ENCODE measurements at regions not wholly inside any gene's neighbourhood (a gene's known extent, or its start where the extent isn't known, plus 50 kb on each side); places are given as distances from the start of the nearest gene placed in this dataset.

GRCh38 chr7:34382166-34382893, 275.7 kb upstream of the NPSR1 start:
- POLR2A ChIA-PET = no interaction called here
- Mint-ChIP-seq H3K36me3 (no peaks in the 10 kb centered on the region), H3K27me3 (no peaks in the 10 kb centered on the region), H3K9me3 (peaks cover 23% of the 10 kb centered on the region), H3K27ac (no peak overlapping the region), H3K4me1 (ENCODE audit: low read depth) (no peaks in the 10 kb centered on the region), H3K4me3 (no peak overlapping the region)
- intact Hi-C loops (cut with micrococcal nuclease) = no loop called here
- no peak for DNase-seq
- CTCF ChIA-PET = interaction anchor here (1.4 kb wide), 1 partner anchor 62 kb away, joined by 3 read pairs; no protein-coding TSS in a partner anchor

GRCh38 chr7:34385384-34385783, 272.6 kb upstream of the NPSR1 start:
- H3K4me1 Mint-ChIP-seq (ENCODE audit: low read depth) = no peaks in the 10 kb centered on the region
- H3K9me3 Mint-ChIP-seq = peaks cover 23% of the 10 kb centered on the region
- H3K36me3 Mint-ChIP-seq = no peaks in the 10 kb centered on the region
- DNase-seq = no peak
- POLR2A ChIA-PET = no interaction called here
- no peaks in the 10 kb centered on the region for H3K27me3 Mint-ChIP-seq
- H3K4me3 Mint-ChIP-seq = no peak overlapping the region
- no peak overlapping the region for H3K27ac Mint-ChIP-seq
- CTCF ChIA-PET = no interaction called here
- intact Hi-C loops (cut with micrococcal nuclease) = no loop called here

DNA sequence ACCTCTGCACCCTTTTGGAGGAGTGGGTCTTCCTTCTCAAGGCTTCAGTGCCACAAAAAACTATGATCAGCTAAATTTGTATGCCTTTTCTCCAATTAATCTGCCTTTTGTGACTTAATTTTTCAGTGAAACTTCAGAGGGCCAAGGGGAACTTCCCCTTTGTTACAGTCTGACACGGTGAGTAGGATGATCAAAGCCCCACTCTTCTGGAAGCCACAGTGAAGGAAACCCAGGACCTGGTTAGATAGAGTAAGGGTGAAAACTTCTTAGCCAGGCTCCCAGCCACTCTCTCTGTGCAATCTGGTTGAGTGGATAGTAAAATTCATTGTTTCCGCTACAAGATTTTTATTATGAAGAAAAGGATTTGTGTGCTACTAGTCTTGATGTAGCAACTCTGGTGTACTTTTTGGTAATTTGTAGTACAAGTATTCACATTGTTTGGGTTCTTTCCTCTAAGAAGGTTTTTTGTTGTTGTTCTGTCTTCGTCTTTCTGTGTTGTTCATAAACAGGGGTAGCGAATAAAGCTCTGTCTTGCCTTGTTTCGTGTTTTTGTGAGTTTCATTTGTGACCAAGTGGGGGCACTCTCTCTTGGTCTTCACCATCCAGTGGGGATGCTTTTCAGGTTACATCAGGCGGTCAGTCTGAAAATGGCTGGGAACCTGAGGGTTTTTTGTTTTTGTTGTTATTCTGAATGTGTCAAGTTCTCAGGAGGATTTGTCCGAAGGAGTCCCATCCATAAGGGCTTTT, 268.5 kb upstream of the NPSR1 start:
- H3K27me3 Mint-ChIP-seq = no peaks in the 10 kb centered on the region
- no peaks in the 10 kb centered on the region for H3K36me3 Mint-ChIP-seq
- POLR2A ChIA-PET = no interaction called here

GRCh38 chr7:34390103-34390502, 267.9 kb upstream of the NPSR1 start:
- POLR2A ChIA-PET = no interaction called here
- H3K4me3 Mint-ChIP-seq = no peak overlapping the region
- H3K9me3 Mint-ChIP-seq = no peaks in the 10 kb centered on the region
- H3K27me3 Mint-ChIP-seq = no peaks in the 10 kb centered on the region
- no peaks in the 10 kb centered on the region for H3K4me1 Mint-ChIP-seq (ENCODE audit: low read depth)
- CTCF ChIA-PET = no interaction called here
- intact Hi-C loops (cut with micrococcal nuclease) = no loop called here
- DNase-seq = no peak
- no peak overlapping the region for H3K27ac Mint-ChIP-seq
- no peaks in the 10 kb centered on the region for H3K36me3 Mint-ChIP-seq

More for the DNA sequence above, 268.5 kb upstream of the NPSR1 start:
- Mint-ChIP-seq H3K4me3 (no peak overlapping the region), H3K4me1 (ENCODE audit: low read depth) (no peaks in the 10 kb centered on the region), H3K27ac (no peak overlapping the region), H3K9me3 (no peaks in the 10 kb centered on the region)
- no peak for DNase-seq
- CTCF ChIA-PET = no interaction called here
- intact Hi-C loops (cut with micrococcal nuclease) = no loop called here

GRCh38 chr7:34392972-34393371, 265.0 kb upstream of the NPSR1 start:
- no peaks in the 10 kb centered on the region for H3K9me3 Mint-ChIP-seq
- no peak overlapping the region for H3K4me3 Mint-ChIP-seq
- H3K27ac Mint-ChIP-seq = no peak overlapping the region
- H3K36me3 Mint-ChIP-seq = no peaks in the 10 kb centered on the region
- no peak for DNase-seq
- ChIA-PET CTCF (no interaction called here), POLR2A (no interaction called here)
- no peaks in the 10 kb centered on the region for H3K4me1 Mint-ChIP-seq (ENCODE audit: low read depth)
- intact Hi-C loops (cut with micrococcal nuclease) = no loop called here
- no peaks in the 10 kb centered on the region for H3K27me3 Mint-ChIP-seq

DNA sequence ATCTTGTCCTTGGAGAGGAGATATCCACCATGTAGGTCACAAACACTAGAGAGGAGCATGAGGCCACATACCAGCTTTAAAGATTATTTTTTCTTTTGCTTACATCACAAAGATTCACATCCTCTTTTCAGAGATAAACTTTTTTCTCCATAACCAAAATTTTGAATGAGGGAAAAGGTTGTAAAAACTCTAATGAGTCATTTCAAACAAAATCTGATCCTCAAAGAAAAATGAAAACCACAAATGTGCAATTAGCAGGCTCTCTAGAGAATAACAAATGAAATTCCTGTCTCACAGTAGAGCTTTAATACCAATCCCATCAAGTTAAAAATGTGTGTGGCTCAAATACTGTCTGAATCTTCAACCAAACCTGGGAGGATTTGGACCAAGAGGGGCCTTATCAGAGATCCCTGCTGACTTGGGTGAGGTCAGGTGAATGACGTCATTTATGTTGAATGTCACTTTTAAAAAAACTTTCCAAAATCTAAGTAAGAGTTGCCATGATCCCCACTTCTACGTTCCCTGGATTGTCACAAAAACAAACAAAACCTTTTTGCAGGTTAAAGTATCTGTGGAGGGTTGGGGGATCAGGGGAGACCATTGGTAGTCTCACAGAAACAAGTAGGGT, 261.5 kb upstream of the NPSR1 start:
- ChIA-PET POLR2A (no interaction called here), CTCF (no interaction called here)
- Mint-ChIP-seq H3K36me3 (no peaks in the 10 kb centered on the region), H3K27me3 (no peaks in the 10 kb centered on the region), H3K27ac (no peak overlapping the region), H3K9me3 (no peaks in the 10 kb centered on the region), H3K4me1 (ENCODE audit: low read depth) (no peaks in the 10 kb centered on the region), H3K4me3 (no peak overlapping the region)
- intact Hi-C loops (cut with micrococcal nuclease) = no loop called here
- no peak for DNase-seq

- CTCF ChIA-PET = interaction anchor here (1.0 kb wide), 1 partner anchor 452 kb away, joined by 3 read pairs; no protein-coding TSS in a partner anchor
- DNase-seq = no peak
- Mint-ChIP-seq H3K27me3 (no peaks in the 10 kb centered on the region), H3K4me3 (no peak overlapping the region), H3K27ac (no peak overlapping the region), H3K9me3 (peaks cover 2% of the 10 kb centered on the region), H3K36me3 (no peaks in the 10 kb centered on the region), H3K4me1 (ENCODE audit: low read depth) (no peaks in the 10 kb centered on the region)
- intact Hi-C loops (cut with micrococcal nuclease) = no loop called here
- POLR2A ChIA-PET = no interaction called here
Observed at GRCh38 chr7:34401776-34402175, 256.2 kb upstream of the NPSR1 start.

GRCh38 chr7:34406848-34407530, 251.0 kb upstream of the NPSR1 start:
- CTCF ChIA-PET = no interaction called here
- peaks cover 2% of the 10 kb centered on the region for H3K9me3 Mint-ChIP-seq

DNA sequence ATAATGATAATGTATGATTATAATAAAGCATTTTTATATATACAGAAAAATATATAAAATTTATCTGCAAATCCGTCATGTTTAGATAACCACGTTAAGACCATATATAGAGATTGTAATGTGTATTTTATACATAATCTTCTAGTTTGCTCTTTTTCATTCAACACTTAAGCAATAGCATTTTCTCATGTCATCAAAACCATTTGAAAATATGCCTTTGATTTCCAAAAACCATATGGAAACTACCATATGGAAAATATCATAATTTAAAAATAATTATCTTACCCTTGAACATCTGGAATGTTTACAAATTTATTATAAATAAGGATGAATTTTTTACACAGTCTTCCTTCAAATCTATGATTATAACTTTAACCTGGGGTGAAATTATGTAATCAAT, 250.4 kb upstream of the NPSR1 start:
- ChIA-PET POLR2A (no interaction called here), CTCF (no interaction called here)
- intact Hi-C loops (cut with micrococcal nuclease) = no loop called here
- H3K27me3 Mint-ChIP-seq = no peaks in the 10 kb centered on the region
- H3K4me1 Mint-ChIP-seq (ENCODE audit: low read depth) = no peaks in the 10 kb centered on the region
- H3K36me3 Mint-ChIP-seq = no peaks in the 10 kb centered on the region
- peaks cover 2% of the 10 kb centered on the region for H3K9me3 Mint-ChIP-seq
- DNase-seq = no peak
- no peak overlapping the region for H3K27ac Mint-ChIP-seq
- H3K4me3 Mint-ChIP-seq = no peak overlapping the region

More at GRCh38 chr7:34406848-34407530, 251.0 kb upstream of the NPSR1 start:
- Mint-ChIP-seq H3K27ac (no peak overlapping the region), H3K4me3 (no peak overlapping the region), H3K36me3 (no peaks in the 10 kb centered on the region), H3K4me1 (ENCODE audit: low read depth) (no peaks in the 10 kb centered on the region), H3K27me3 (no peaks in the 10 kb centered on the region)
- POLR2A ChIA-PET = no interaction called here
- DNase-seq = no peak
- intact Hi-C loops (cut with micrococcal nuclease) = no loop called here

GRCh38 chr7:34417781-34418180, 240.2 kb upstream of the NPSR1 start:
- Mint-ChIP-seq H3K36me3 (no peaks in the 10 kb centered on the region), H3K27ac (no peak overlapping the region), H3K4me1 (ENCODE audit: low read depth) (no peaks in the 10 kb centered on the region), H3K4me3 (no peak overlapping the region), H3K9me3 (no peaks in the 10 kb centered on the region), H3K27me3 (no peaks in the 10 kb centered on the region)
- ChIA-PET CTCF (no interaction called here), POLR2A (no interaction called here)
- intact Hi-C loops (cut with micrococcal nuclease) = no loop called here
- DNase-seq = no peak

DNA sequence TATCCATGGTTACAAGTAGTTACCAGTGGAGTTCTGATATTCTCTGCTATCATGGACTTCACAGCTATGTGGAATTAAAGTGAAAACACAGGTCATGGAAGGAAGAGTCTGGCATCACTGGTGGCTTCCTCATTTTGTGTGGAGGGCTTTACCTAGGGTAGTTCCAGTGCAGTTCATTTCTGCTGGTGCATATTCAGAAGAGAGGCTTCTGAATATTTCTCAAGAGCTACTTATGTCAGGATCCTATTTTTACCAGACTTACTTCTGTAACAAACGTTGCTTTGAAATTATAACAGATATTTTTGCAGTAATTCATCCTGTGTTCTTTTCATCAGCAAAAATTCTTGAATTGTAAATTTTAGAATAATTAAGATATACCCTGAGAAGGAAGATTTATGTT, 236.5 kb upstream of the NPSR1 start:
- H3K4me1 Mint-ChIP-seq (ENCODE audit: low read depth) = no peaks in the 10 kb centered on the region
- H3K4me3 Mint-ChIP-seq = no peak overlapping the region
- no peak for DNase-seq
- intact Hi-C loops (cut with micrococcal nuclease) = no loop called here
- no peaks in the 10 kb centered on the region for H3K27me3 Mint-ChIP-seq
- no peak overlapping the region for H3K27ac Mint-ChIP-seq
- no peaks in the 10 kb centered on the region for H3K36me3 Mint-ChIP-seq
- CTCF ChIA-PET = no interaction called here
- POLR2A ChIA-PET = no interaction called here
- no peaks in the 10 kb centered on the region for H3K9me3 Mint-ChIP-seq

- Mint-ChIP-seq H3K36me3 (no peaks in the 10 kb centered on the region), H3K27ac (no peak overlapping the region), H3K27me3 (no peaks in the 10 kb centered on the region), H3K9me3 (peaks cover under 1% of the 10 kb centered on the region), H3K4me1 (ENCODE audit: low read depth) (no peaks in the 10 kb centered on the region), H3K4me3 (no peak overlapping the region)
- intact Hi-C loops (cut with micrococcal nuclease) = no loop called here
- DNase-seq = no peak
- CTCF ChIA-PET = no interaction called here
- POLR2A ChIA-PET = no interaction called here
Observed at GRCh38 chr7:34425194-34425593, 232.8 kb upstream of the NPSR1 start.
